HUDEP-2 (cell line): ENCODE measurements at regions not wholly inside any gene's neighbourhood (a gene's known extent, or its start where the extent isn't known, plus 50 kb on each side); places are given as distances from the start of the nearest gene placed in this dataset.

ENCODE experiments used
- DNase-seq, 76 experiments: peaks; one replicate each; lab custom pipeline; 2025; ENCODE audit not compliant: unreplicated experiment in 76 of 76; lab: John Stamatoyannopoulos, UW

GRCh38 chr4:37741564-37741963 lies 55.4 kb upstream of the RELL1 start:
- DNase-seq = no peak

- no peak for DNase-seq
Measured at GRCh38 chr4:37740546-37740945, 54.4 kb upstream of the RELL1 start.

DNA sequence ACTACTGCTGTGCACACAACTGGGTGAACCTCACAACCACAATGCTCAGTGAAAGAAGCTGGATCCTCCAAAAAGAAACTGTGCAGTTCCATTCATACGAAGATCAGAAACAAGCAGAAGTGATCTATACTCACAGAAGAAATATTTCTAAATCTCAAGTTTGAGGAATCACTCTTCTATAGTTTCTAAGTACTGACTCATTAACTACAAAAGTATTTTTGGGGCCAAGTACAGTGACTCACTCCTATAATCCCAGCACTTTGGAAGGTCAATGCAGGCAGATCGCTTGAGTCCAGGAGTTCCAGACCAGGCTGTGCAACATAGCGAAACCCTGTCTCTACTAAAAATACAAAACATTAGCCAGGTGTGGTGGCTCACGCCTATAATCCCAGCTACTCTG lies 51.3 kb upstream of the RELL1 start:
- DNase-seq = no peak
